RWPE2 (cell line): ENCODE measurements at regions not wholly inside any gene's neighbourhood (a gene's known extent, or its start where the extent isn't known, plus 50 kb on each side); places are given as distances from the start of the nearest gene placed in this dataset.
A peak's percentile ranks its signal among the peaks of the same experiment; 100 is the strongest.

ENCODE experiments used
- ATAC-seq: fragments of 200-7000 bp; cut with Tn5 transposase; 3 replicates; pipeline ENCODE4 v1.9.1; 2021; ENCODE audit warnings: low read depth
- DNase-seq: peaks from one replicate; pipeline ENCODE4 v3.0.0-alpha.2; 2020; ENCODE audit warnings: low spot score
- H3K27ac ChIP-seq: fragments of 450-650 bp; 2 replicates; pipeline ENCODE4 v1.5.1; 2017; ENCODE audit warnings: mild to moderate bottlenecking; ENCODE audit not compliant: poor library complexity, severe bottlenecking
- H3K27me3 ChIP-seq: fragments of 250-450 bp; sonication (Bioruptor Pico); 2 replicates; pipeline ENCODE4 v1.5.1; 2021; ENCODE audit warnings: mild to moderate bottlenecking, moderate library complexity; ENCODE audit not compliant: insufficient read depth, poor library complexity, severe bottlenecking
- H3K36me3 ChIP-seq: fragments of 250-450 bp; sonication (Bioruptor Pico); 2 replicates; pipeline ENCODE4 v1.5.1; 2020; ENCODE audit warnings: low read depth, mild to moderate bottlenecking, moderate library complexity
- H3K4me1 ChIP-seq: fragments of 250-450 bp; sonication (Bioruptor Pico); 2 replicates; pipeline ENCODE4 v1.5.1; 2021; ENCODE audit warnings: mild to moderate bottlenecking, moderate library complexity; ENCODE audit not compliant: insufficient read depth, poor library complexity, severe bottlenecking
- H3K4me3 ChIP-seq: fragments of 250-450 bp; sonication (Bioruptor Pico); 2 replicates; pipeline ENCODE4 v1.5.1; 2021; ENCODE audit warnings: mild to moderate bottlenecking, moderate library complexity; ENCODE audit not compliant: severe bottlenecking
- H3K9me3 ChIP-seq: fragments of 250-450 bp; sonication (Bioruptor Pico); 2 replicates; pipeline ENCODE4 v1.5.1; 2021; ENCODE audit warnings: mild to moderate bottlenecking, moderate library complexity; ENCODE audit not compliant: severe bottlenecking
- CTCF ChIP-seq: fragments of 450-650 bp; IDR thresholded peaks from one replicate; pipeline ENCODE4 v1.5.1; 2017; ENCODE audit warnings: mild to moderate bottlenecking, moderate library complexity; ENCODE audit not compliant: poor library complexity, severe bottlenecking

- no peak for TF ChIP-seq CTCF
- Histone ChIP-seq H3K36me3 (no peaks in the 10 kb centered on the region), H3K4me3 (no peak overlapping the region), H3K4me1 (no peaks in the 10 kb centered on the region), H3K27ac (no peak overlapping the region), H3K9me3 (no peaks in the 10 kb centered on the region), H3K27me3 (peaks cover 4% of the 10 kb centered on the region)
- ATAC-seq (no peak), DNase-seq (no peak)
Measured at GRCh38 chr20:55605594-55605993, 399.7 kb downstream of the CBLN4 start.

- DNase-seq (no peak), ATAC-seq (peak; percentile 50; the same call in 2 of the 3 replicates)
- Histone ChIP-seq H3K27ac (no peak overlapping the region), H3K27me3 (no peaks in the 10 kb centered on the region), H3K9me3 (no peaks in the 10 kb centered on the region), H3K36me3 (no peaks in the 10 kb centered on the region), H3K4me1 (no peaks in the 10 kb centered on the region), H3K4me3 (no peak overlapping the region)
- no peak for TF ChIP-seq CTCF
Measured at GRCh38 chr20:55597526-55597925, 407.8 kb downstream of the CBLN4 start.

- DNase-seq = no peak
Measured at GRCh38 chr20:55596431-55596830, 408.9 kb downstream of the CBLN4 start.

GRCh38 chr20:55592866-55593265 is 412.5 kb downstream of the CBLN4 start:
- ATAC-seq = peak; percentile 43; the same call in 2 of the 3 replicates
- no peaks in the 10 kb centered on the region for H3K36me3 ChIP-seq
- peaks cover 4% of the 10 kb centered on the region for H3K4me1 ChIP-seq
- DNase-seq = no peak
- H3K27ac ChIP-seq = no peak overlapping the region
- H3K27me3 ChIP-seq = peaks cover 3% of the 10 kb centered on the region
- H3K9me3 ChIP-seq = no peaks in the 10 kb centered on the region
- no peak overlapping the region for H3K4me3 ChIP-seq
- peak; percentile 46 for TF ChIP-seq CTCF

More at GRCh38 chr20:55596431-55596830, 408.9 kb downstream of the CBLN4 start:
- TF ChIP-seq CTCF = no peak
- Histone ChIP-seq H3K9me3 (no peaks in the 10 kb centered on the region), H3K27ac (no peak overlapping the region), H3K27me3 (no peaks in the 10 kb centered on the region), H3K36me3 (no peaks in the 10 kb centered on the region), H3K4me3 (no peak overlapping the region), H3K4me1 (peaks cover 4% of the 10 kb centered on the region)
- no peak for ATAC-seq

GRCh38 chr20:55586610-55587009 is 418.7 kb downstream of the CBLN4 start:
- no peak overlapping the region for H3K4me3 ChIP-seq
- no peak overlapping the region for H3K27ac ChIP-seq
- H3K27me3 ChIP-seq = peaks cover 3% of the 10 kb centered on the region
- peaks cover under 1% of the 10 kb centered on the region for H3K4me1 ChIP-seq
- no peak for ATAC-seq
- TF ChIP-seq CTCF = no peak
- no peaks in the 10 kb centered on the region for H3K9me3 ChIP-seq
- no peak for DNase-seq
- no peaks in the 10 kb centered on the region for H3K36me3 ChIP-seq
